DOHH2 (cell line): ENCODE measurements at regions not wholly inside any gene's neighbourhood (a gene's known extent, or its start where the extent isn't known, plus 50 kb on each side); places are given as distances from the start of the nearest gene placed in this dataset.

Source experiments
- EZH2phosphoT487 ChIP-seq: fragments of 200-600 bp; sonication (generic); IDR thresholded peaks from 2 replicates; pipeline ENCODE4 v1.6.1; 2017; ENCODE audit warnings: borderline replicate concordance, mild to moderate bottlenecking, antibody characterized with exemption, low read length, moderate library complexity, mixed read lengths
- TF ChIP-seq, protein P1 (sequence below): fragments of 200-600 bp; sonication (generic); IDR thresholded peaks from one replicate; pipeline ENCODE4 v1.5.1; 2014; ENCODE audit warnings: antibody characterized with exemption, mild to moderate bottlenecking, low read depth, low read length; ENCODE audit not compliant: poor library complexity, severe bottlenecking

DNA sequence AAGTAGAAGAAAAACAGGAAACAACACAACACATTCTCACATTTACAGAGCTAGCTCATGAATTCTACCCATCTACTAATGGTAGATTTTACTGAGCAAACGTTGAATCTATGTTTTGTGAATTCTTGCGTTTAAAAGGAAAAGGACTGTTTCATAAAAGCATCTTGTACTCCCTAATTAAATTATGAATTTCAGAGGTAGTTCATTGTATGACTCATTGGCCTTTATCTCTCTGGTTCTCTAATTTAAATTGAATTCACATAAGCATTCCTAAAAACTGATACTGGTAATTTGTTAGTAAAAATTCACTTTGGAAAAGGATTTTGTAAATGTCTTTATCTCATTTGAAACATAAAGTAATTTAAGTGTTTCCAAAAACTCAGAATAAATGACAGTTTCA, 687.3 kb downstream of the BRINP3 start:
- TF ChIP-seq, protein P1, sequence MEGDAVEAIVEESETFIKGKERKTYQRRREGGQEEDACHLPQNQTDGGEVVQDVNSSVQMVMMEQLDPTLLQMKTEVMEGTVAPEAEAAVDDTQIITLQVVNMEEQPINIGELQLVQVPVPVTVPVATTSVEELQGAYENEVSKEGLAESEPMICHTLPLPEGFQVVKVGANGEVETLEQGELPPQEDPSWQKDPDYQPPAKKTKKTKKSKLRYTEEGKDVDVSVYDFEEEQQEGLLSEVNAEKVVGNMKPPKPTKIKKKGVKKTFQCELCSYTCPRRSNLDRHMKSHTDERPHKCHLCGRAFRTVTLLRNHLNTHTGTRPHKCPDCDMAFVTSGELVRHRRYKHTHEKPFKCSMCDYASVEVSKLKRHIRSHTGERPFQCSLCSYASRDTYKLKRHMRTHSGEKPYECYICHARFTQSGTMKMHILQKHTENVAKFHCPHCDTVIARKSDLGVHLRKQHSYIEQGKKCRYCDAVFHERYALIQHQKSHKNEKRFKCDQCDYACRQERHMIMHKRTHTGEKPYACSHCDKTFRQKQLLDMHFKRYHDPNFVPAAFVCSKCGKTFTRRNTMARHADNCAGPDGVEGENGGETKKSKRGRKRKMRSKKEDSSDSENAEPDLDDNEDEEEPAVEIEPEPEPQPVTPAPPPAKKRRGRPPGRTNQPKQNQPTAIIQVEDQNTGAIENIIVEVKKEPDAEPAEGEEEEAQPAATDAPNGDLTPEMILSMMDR, result no peak
- TF ChIP-seq EZH2phosphoT487, result no peak
